ENCODE measurements at regions not wholly inside any gene's neighbourhood (a gene's known extent, or its start where the extent isn't known, plus 50 kb on each side); places are given as distances from the start of the nearest gene placed in this dataset.
"Not testable (repeated sequence)": the region's sequence is repeated elsewhere in the genome, so short reads cannot be mapped to it uniquely, and the experiment has no call there.

DNA sequence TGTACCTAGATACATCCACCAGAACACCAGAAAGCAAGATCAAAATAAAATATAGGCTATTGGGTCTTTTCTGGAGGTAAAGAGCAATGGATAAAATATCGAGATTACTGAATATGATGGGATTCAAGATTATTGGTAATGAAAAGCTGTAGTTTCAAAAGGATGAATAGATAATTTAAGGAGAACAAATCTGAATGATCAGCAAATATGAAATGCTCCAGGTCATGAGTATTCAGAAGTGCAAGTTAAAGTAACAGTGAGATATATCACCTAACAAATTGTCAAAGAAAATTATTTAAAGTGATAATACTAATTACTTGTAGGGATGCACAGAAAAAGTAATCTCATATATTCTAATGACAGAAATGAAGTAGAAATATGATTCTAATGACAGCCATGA, 409.6 kb upstream of the MDFIC2 start:
- Mint-ChIP-seq H3K4me1 (ENCODE audit: low read depth) (no peaks in the 10 kb centered on the region), H3K4me3 (no peak overlapping the region), H3K27me3 (peaks cover 13% of the 10 kb centered on the region), H3K36me3 (no peaks in the 10 kb centered on the region), H3K27ac (no peak overlapping the region), H3K9me3 (no peaks in the 10 kb centered on the region)
- POLR2A ChIA-PET, result no interaction called here
- CTCF ChIA-PET, result no interaction called here
- intact Hi-C loops (cut with micrococcal nuclease), result no loop called here
- DNase-seq, result no peak

DNA sequence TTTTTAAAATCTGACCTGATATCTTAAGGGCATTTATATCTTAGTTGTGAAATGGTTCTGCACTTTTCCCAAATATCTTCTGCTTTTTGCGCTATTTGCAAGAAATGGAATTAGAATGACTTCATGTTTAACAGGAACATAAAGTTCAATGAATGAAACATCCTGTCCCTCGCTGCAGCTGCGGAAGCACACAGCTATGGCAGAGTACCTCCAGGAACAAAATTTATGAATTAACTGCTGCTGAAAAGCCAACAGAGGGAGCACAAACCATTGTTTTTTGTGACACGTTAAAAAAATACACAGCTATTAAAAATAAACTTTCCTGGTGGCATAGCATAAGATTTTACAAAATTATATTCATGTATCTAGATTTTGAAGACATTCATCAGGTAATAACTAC, 404.4 kb upstream of the MDFIC2 start:
- Mint-ChIP-seq H3K36me3 (peaks cover 7% of the 10 kb centered on the region), H3K27me3 (peaks cover 19% of the 10 kb centered on the region), H3K27ac (no peak overlapping the region), H3K9me3 (peaks cover 17% of the 10 kb centered on the region), H3K4me3 (no peak overlapping the region), H3K4me1 (ENCODE audit: low read depth) (no peaks in the 10 kb centered on the region)
- CTCF ChIA-PET, result interaction anchor here (0.8 to 1.5 kb wide), 2 partner anchors 103 to 869 kb away, joined by 3 read pairs; no protein-coding TSS in a partner anchor
- POLR2A ChIA-PET, result no interaction called here
- peak; percentile 9 for DNase-seq
- intact Hi-C loops (cut with micrococcal nuclease), result loop anchor here (5.0 kb wide), 1 partner anchor 870 kb away; no protein-coding TSS in a partner anchor

DNA sequence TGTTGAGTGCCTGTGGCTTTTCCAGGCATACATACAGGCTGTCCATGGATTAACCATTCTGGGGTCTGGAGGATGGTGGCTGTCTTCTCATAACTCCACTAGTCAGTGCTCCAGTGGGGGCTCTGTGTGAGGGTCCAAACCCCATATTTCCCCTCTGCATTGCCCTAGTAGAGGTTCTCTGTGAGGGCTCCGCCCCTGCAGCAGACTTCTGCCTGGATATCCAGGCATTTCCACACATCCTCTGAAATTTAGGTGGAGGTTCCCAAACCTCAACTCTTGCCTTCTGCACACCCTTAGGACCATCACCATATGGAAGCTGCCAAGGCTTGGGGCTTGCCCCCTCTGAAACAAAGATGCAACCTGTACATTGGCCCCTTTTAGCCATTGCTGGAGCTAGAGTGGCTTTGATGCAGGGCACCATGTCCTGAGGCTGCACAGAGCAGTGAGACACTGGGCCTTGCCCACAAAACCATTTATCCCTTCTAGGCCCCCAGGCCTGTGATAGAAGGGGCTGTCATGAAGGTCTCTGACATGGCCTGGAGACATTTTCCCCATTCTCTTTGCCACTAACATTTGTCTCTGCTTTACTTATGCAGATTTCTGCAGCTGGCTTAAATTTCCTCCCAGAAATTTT, 400.1 kb upstream of the MDFIC2 start:
- no peak overlapping the region for H3K27ac Mint-ChIP-seq
- H3K4me1 Mint-ChIP-seq (ENCODE audit: low read depth), result no peaks in the 10 kb centered on the region
- peaks cover 15% of the 10 kb centered on the region for H3K27me3 Mint-ChIP-seq
- peaks cover 9% of the 10 kb centered on the region for H3K36me3 Mint-ChIP-seq
- no peak overlapping the region for H3K4me3 Mint-ChIP-seq
- DNase-seq, result no peak
- ChIA-PET POLR2A (no interaction called here), CTCF (no interaction called here)
- H3K9me3 Mint-ChIP-seq, result peaks cover 22% of the 10 kb centered on the region
- intact Hi-C loops (cut with micrococcal nuclease), result no loop called here

DNA sequence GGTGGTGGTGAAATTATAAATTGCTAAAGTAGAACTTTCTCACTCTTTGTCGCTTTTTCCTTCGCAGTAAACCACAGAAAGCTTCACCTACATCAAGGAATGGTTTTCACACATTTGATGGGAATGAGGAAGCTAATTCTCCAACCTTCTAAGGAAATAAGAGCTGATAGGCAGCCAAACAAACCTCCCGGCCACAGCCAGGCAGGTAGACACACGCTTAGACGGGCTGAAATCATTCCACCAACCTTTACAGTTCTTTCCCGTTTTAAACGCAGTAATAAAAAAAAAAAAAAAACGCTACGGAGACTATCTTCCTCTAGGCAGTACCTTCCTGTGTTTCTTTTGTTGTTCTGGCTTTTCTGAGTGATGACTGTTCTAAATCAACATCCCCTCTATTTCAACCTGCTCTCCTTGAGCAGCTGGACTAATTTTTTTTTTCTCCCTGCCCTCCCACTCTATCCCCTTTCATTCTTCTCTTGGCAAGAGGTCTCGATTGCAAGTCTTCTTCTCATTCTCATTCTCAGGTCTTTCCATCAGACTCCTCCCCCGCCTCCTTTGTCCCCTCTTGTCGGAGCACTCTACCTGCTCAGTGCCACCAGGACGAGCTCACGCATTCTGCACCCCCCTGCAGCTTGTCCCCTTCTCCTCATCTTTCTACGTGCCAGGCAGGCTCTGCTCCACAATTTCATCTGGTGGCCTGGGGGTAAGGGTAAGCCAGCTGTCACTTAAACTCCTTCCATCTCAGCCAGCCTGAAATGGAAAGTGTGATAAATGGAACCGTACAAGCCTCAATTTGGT, 391.1 kb upstream of the MDFIC2 start:
- DNase-seq, result no peak
- intact Hi-C loops (cut with micrococcal nuclease), result no loop called here
- ChIA-PET POLR2A (interaction anchor here (0.6 kb wide), 1 partner anchor 35 kb away, joined by 3 read pairs; no protein-coding TSS in a partner anchor), CTCF (no interaction called here)
- Mint-ChIP-seq H3K27ac (no peak overlapping the region), H3K4me1 (ENCODE audit: low read depth) (peaks cover 7% of the 10 kb centered on the region), H3K4me3 (no peak overlapping the region), H3K9me3 (no peaks in the 10 kb centered on the region), H3K27me3 (peaks cover 32% of the 10 kb centered on the region), H3K36me3 (no peaks in the 10 kb centered on the region)

DNA sequence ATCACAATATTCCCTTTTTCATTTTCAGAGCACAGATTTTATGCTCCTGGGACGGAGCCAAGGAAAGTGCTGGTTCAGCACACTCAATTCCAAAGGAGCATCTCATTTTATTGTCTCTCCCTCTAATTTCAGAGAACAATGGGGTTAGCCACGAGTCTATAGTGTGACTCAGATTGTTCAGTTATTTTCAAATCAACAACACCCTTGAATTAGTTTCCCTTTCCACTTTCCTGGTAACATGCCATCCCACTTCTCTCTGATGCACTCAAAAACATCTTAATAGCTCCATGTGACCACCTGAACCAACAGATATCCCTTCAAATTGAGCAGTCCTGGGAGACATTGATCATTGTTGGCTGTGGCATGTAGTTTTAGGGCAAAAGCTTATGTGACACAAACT, 389.7 kb upstream of the MDFIC2 start:
- CTCF ChIA-PET, result no interaction called here
- no peaks in the 10 kb centered on the region for H3K36me3 Mint-ChIP-seq

DNA sequence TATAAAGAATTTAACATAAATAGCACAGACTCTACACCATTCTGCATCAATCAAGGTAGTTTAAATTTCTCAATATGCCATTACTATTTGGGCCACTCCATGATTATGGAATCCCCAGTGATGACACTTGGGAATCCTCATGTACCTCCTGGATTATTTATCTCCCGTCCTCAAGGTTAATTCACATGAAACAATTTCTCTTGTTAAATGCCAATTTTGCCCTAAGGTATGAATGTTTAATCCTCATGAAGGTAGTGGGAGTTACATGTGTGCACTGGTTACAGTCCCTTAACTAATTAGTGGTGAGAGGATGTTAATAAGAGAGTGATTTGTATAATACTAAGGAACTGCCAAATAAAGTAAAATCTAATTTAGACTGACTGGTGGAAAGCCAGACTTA, 372.3 kb upstream of the MDFIC2 start:
- intact Hi-C loops (cut with micrococcal nuclease), result no loop called here
- CTCF ChIA-PET, result no interaction called here
- POLR2A ChIA-PET, result no interaction called here
- peaks cover 19% of the 10 kb centered on the region for H3K27me3 Mint-ChIP-seq
- no peak overlapping the region for H3K4me3 Mint-ChIP-seq
- H3K9me3 Mint-ChIP-seq, result no peaks in the 10 kb centered on the region
- H3K27ac Mint-ChIP-seq, result no peak overlapping the region
- no peaks in the 10 kb centered on the region for H3K36me3 Mint-ChIP-seq
- no peak for DNase-seq
- H3K4me1 Mint-ChIP-seq (ENCODE audit: low read depth), result no peaks in the 10 kb centered on the region

More for the DNA sequence above, 389.7 kb upstream of the MDFIC2 start:
- no peak overlapping the region for H3K27ac Mint-ChIP-seq
- no peak overlapping the region for H3K4me3 Mint-ChIP-seq
- DNase-seq, result no peak
- H3K9me3 Mint-ChIP-seq, result no peaks in the 10 kb centered on the region
- intact Hi-C loops (cut with micrococcal nuclease), result no loop called here
- H3K27me3 Mint-ChIP-seq, result peaks cover 32% of the 10 kb centered on the region
- peaks cover 7% of the 10 kb centered on the region for H3K4me1 Mint-ChIP-seq (ENCODE audit: low read depth)
- POLR2A ChIA-PET, result no interaction called here

DNA sequence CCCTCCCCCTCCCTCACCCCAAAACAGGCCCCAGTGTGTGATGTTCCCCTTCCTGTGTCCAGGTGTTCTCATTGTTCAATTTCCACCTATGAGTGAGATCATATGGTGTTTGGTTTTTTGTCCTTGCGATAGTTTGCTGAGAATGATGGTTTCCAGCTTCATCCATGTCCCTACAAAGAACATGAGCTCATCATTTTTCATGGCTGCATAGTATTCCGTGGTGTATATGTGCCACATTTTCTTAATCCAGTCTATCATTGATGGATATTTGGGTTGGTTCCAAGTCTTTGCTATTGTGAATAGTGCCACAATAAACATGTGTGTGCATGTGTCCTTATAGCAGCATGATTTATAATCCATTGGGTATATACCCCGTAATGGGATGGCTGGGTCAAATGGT, 363.4 kb upstream of the MDFIC2 start:
- H3K9me3 Mint-ChIP-seq; H3K4me1 Mint-ChIP-seq (ENCODE audit: low read depth); CTCF ChIA-PET: not testable (repeated sequence)

DNA sequence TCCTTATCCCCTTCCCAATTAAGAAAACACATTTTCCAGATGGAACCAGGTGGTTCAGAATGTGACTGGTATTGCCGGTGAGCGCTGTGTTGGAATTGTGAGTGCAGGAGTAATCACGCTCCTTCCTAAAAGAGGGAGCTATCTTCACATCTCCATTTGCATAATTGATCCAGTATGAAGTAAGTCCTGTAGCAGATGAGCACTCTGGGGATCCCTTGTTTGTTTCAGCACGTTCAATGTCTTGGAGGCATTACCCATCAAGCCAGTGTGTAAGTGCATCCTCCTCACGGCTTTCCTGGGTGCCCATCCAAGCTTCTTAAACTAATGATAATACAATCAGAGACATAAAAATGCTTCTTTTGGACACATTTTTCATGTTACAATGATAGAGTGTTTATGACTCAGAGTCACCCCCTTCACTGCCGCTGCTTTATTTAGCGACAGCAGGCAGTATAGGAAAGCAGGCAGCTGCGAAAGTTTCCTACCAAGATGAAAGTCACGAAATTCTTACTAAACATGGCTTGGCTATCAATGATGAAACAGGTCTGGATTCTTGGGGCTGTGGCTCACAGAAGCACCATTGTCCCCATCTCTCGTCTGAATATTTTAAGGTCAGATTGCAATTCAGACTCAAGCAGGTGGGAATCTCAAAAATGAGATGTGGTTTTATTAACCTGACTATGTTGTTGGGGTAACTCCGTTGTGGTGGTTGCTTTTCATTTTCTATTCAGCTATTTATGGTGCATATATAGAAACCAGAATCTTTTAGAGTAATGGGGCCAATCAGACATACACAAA, 346.3 kb upstream of the MDFIC2 start:
- POLR2A ChIA-PET, result no interaction called here
- Mint-ChIP-seq H3K4me1 (ENCODE audit: low read depth) (no peaks in the 10 kb centered on the region), H3K4me3 (no peak overlapping the region), H3K9me3 (peaks cover 7% of the 10 kb centered on the region), H3K36me3 (no peaks in the 10 kb centered on the region), H3K27ac (no peak overlapping the region), H3K27me3 (peaks cover 25% of the 10 kb centered on the region)
- no peak for DNase-seq
- CTCF ChIA-PET, result no interaction called here
- intact Hi-C loops (cut with micrococcal nuclease), result no loop called here

More for the DNA sequence above, 363.4 kb upstream of the MDFIC2 start:
- H3K27ac Mint-ChIP-seq; intact Hi-C loops (cut with micrococcal nuclease); H3K4me3 Mint-ChIP-seq; DNase-seq; POLR2A ChIA-PET; H3K36me3 Mint-ChIP-seq: not testable (repeated sequence)
- H3K27me3 Mint-ChIP-seq, result peaks cover 16% of the 10 kb centered on the region

DNA sequence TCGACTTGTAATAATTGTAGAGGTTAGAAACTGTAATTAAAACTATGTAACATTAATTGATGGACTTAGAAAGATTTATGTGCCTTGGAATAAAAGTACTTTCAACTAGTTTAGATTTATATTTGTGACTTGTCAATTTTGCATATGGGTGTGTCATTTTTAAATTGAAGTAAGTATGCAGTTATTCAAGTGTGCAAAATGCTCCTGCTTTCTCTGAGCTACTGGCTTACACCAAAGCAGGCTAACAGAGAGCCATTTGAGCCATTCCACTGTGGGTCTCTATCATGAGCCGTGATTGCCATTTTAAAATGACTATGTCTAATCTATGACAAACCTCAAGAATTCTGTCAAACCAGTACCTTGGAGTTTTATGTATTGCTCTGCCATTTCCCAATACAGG, 345.0 kb upstream of the MDFIC2 start:
- ChIA-PET POLR2A (no interaction called here), CTCF (interaction anchor here (0.9 kb wide), 1 partner anchor 107 kb away, joined by 3 read pairs; no protein-coding TSS in a partner anchor)
- no peak for DNase-seq
- Mint-ChIP-seq H3K4me1 (ENCODE audit: low read depth) (no peaks in the 10 kb centered on the region), H3K9me3 (peaks cover 7% of the 10 kb centered on the region), H3K36me3 (no peaks in the 10 kb centered on the region), H3K27ac (no peak overlapping the region), H3K27me3 (peaks cover 24% of the 10 kb centered on the region), H3K4me3 (no peak overlapping the region)
- intact Hi-C loops (cut with micrococcal nuclease), result no loop called here

DNA sequence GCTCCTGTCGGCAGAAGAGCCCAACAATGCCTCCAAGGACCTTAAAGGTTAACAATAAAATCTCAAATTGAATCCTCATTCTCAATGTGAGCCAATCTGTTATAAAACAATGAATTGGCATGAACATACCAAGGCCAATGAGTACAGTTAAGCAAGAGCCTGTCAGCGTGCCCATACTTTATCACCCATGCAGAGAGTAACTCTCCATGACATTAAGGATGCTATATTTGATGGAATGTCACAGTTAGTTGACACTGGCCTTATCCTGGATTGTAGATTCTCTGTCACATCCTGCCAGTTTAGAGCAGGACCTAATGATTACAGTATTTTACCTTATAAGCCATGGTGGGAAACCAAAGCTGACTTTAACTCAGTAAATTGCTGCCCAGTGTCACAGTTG, 335.4 kb upstream of the MDFIC2 start:
- intact Hi-C loops (cut with micrococcal nuclease), result no loop called here
- H3K36me3 Mint-ChIP-seq, result peaks cover 3% of the 10 kb centered on the region
- no peaks in the 10 kb centered on the region for H3K4me1 Mint-ChIP-seq (ENCODE audit: low read depth)
- no peak overlapping the region for H3K4me3 Mint-ChIP-seq
- H3K27me3 Mint-ChIP-seq, result peaks cover 15% of the 10 kb centered on the region
- no peak for DNase-seq
- POLR2A ChIA-PET, result no interaction called here
- H3K9me3 Mint-ChIP-seq, result peaks cover 5% of the 10 kb centered on the region
- H3K27ac Mint-ChIP-seq, result no peak overlapping the region
- CTCF ChIA-PET, result no interaction called here

DNA sequence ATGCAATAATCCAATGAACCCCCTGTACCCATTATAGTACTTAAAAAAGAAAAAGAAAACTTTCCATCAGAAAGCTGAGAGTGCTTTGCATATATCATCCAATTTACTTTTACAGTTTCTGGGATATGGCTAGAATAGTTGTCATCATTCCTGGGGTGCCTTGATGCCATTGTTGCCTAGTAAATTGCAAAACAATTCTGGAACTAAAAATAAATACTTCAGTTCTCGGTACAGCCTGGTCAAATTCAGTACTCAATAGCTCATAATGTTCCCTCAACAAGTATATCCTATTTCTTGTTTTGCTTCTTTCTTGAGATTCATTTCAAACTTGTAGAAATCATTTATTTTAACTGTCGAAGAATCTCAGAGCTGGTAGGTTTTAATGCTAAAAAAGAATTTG, 334.7 kb upstream of the MDFIC2 start:
- ChIA-PET POLR2A (no interaction called here), CTCF (no interaction called here)
- Mint-ChIP-seq H3K27ac (no peak overlapping the region), H3K27me3 (peaks cover 18% of the 10 kb centered on the region), H3K4me3 (no peak overlapping the region), H3K9me3 (peaks cover 5% of the 10 kb centered on the region), H3K36me3 (peaks cover 3% of the 10 kb centered on the region), H3K4me1 (ENCODE audit: low read depth) (no peaks in the 10 kb centered on the region)
- DNase-seq, result no peak
- intact Hi-C loops (cut with micrococcal nuclease), result no loop called here

DNA sequence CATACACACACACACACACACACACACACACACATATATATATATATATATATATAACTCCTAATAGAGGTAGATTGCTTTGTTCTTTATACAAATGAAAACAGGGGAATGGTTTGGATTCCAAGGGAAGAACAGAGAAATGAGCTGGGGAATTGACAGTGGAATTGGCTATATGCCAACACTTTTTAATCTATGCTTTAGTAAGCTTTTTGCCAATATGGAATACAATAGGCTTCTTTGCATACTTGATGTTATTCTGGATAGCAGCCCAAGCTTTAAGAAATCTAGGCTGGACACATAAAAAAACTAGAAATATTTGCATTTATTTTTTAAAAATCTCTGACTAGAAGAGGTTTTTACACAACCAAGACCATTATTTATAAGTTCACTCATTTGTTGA, 334.2 kb upstream of the MDFIC2 start:
- POLR2A ChIA-PET, result no interaction called here
- peaks cover 16% of the 10 kb centered on the region for H3K27me3 Mint-ChIP-seq
- no peak overlapping the region for H3K4me3 Mint-ChIP-seq
- intact Hi-C loops (cut with micrococcal nuclease), result no loop called here
- H3K36me3 Mint-ChIP-seq, result peaks cover 3% of the 10 kb centered on the region
- H3K9me3 Mint-ChIP-seq, result peaks cover 5% of the 10 kb centered on the region
- CTCF ChIA-PET, result no interaction called here
- H3K27ac Mint-ChIP-seq, result no peak overlapping the region
- no peak for DNase-seq
- H3K4me1 Mint-ChIP-seq (ENCODE audit: low read depth), result no peaks in the 10 kb centered on the region

Measured in activated CD4-positive, alpha-beta memory T cell treated with anti-CD3 and anti-CD28 coated beads for 36 hours (primary cell).